HG03196 (cell line): ENCODE measurements at regions not wholly inside any gene's neighbourhood (a gene's known extent, or its start where the extent isn't known, plus 50 kb on each side); places are given as distances from the start of the nearest gene placed in this dataset.
"Not testable (repeated sequence)": the region's sequence is repeated elsewhere in the genome, so short reads cannot be mapped to it uniquely, and the experiment has no call there.

ENCODE experiments used
- ATAC-seq: cut with Tn5 transposase; IDR thresholded peaks from one replicate; pipeline ENCODE4 v1.9.1; 2021; ENCODE audit not compliant: unreplicated experiment

DNA sequence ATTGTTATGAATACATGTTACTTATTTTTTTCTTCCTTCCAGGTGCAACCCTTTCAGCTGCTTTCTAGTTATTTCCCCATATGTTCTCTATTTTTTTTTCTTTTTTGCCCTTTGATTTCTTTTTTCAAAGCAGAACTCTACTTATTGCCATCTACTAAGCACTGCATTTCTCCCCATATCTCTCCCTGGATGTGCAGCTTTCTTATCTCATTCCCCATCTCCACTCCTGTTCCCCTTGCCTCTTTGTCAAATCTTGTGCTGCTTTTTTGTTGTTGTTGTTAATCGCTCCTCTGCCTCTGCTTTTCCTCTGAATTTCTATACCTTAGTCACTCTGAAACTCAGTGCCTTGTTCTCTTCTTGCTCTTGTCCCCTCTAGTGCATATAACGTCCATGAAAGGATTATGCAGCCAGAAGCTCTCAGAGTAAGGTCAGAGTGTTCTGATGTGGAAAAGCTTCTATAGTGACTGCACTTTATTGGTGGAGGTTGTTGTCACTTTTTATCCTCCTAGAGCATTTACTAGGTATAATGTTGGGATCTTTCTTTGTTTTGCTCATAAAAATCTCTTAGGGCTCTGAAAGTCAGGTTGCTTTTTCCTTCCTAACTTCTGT, 51.1 kb upstream of the JADE1 start:
- no peak for ATAC-seq

DNA sequence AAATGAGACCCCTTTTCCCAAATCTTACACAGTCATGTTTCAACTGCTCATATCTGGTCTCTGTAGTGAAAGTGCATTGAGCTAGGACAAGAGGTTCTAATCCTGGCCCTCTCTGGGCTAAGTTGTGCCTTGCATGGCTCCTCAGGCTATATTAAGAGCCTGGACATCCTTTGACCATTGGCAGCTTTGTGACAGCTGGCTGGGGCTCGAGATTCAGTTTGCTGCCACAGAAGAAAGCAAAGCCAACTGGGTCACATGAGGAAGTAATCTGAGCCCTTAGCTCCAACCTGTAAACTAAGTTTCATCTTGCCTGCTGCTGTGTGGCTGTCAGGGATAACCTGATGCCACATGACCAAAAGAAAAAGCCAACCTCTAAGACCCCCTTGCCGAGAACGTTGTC, 51.8 kb upstream of the JADE1 start:
- ATAC-seq = no peak

DNA sequence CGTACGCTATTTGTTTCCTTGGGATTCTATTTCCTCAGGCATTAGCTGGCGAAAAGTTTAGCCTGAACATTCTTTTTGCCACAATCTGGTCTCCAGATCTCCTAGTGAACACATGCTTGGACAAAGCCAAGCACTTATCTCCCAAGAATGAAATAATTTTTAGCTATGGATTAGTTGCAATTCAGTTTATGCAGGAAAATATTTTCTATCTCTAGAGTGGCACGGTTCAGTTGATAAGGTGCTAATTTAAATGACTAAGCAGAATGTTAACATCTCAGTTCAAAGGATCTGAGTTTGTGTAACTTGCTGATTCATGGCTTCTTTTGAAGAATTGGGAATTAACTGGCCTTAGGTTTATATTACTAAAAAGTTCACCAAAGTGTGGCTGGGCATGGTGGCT, 58.1 kb upstream of the JADE1 start:
- no peak for ATAC-seq

- ATAC-seq = not testable (repeated sequence)
Observed at GRCh38 chr4:128741748-128742147, 67.8 kb upstream of the JADE1 start.

DNA sequence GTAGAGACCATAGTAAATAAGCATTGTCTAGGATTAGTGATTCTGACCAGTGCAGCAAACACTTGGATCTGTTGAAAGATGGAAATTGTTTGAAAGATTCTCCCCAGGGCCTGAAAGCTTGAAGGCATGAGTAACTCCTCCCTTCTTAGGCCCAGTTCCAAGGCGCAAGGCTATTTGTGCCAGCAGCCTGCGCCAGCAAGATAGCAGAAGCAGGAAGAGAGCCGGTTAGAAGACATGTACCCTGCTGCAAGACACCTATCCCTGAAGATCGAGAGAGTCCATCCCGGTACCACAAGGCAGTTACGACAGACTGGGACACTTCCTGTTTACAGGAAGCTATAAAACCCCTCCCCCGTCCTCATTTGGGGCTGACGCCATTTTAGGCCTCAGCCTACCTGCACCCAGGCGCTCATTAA, 72.4 kb upstream of the JADE1 start:
- no peak for ATAC-seq

DNA sequence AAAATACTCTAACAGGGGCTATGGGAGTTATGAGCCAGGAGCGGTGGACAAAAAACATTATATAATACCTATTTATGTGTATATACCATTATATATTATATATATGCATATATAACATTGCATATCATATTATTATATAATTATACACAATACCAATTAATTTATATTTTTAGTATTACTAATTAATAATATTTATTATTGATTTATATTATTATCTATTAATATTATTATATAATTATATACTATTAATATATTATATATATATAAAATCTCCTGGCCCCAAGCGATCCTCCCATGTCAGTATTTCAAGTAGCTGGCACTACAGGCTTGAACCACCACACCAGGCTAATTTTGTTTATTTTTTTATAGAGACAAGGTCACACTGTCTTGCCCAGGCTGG, 73.8 kb upstream of the JADE1 start:
- no peak for ATAC-seq

- ATAC-seq = no peak
Observed at GRCh38 chr4:128728190-128728589, 81.3 kb upstream of the JADE1 start.

GRCh38 chr4:128727658-128728057, 81.8 kb upstream of the JADE1 start:
- no peak for ATAC-seq

- no peak for ATAC-seq
Observed at GRCh38 chr4:128725405-128726055, 84.0 kb upstream of the JADE1 start.

GRCh38 chr4:128722911-128723310, 86.6 kb upstream of the JADE1 start:
- no peak for ATAC-seq

GRCh38 chr4:128721896-128722295, 87.6 kb upstream of the JADE1 start:
- no peak for ATAC-seq

DNA sequence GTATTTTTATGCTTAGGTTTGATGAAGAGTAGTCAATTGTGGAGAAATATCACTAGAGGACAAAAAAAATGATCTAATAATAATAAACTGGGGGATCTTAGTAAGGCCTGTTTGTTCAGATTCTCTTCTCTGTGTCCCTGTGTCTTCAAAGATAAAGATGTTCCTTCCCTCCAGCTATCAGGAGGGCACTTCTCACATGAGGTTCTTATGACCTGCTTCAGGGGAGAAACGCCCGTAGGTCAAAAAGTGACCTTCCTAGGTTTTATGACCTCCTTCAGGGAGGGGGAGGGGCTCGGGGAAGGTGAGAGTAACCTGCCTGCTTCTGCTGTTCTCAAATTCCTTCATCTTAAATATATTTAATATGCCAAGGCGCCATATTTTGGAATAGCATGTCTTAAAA, 89.2 kb upstream of the JADE1 start:
- no peak for ATAC-seq

GRCh38 chr4:128718768-128719167, 90.7 kb upstream of the JADE1 start:
- ATAC-seq = no peak

DNA sequence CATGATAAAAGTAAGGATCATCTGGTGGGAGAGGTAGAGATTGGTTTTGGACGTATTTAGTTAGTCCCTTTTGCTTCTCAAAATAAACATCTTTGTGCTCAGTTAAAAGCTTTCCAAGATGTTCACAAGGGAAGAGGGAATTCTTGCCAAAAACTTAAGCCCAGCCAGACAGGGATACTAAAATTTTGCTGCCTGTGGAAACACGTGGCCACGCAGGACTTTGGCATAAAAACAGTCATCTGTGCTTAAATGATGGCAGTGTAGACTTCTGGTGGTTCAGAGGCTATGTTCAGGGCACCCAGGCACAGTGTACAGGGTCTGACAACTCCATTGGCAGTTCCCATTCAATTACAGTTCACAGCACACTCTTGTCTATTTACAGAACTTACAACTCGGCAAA, 93.2 kb upstream of the JADE1 start:
- no peak for ATAC-seq

GRCh38 chr4:128715616-128716015, 93.9 kb upstream of the JADE1 start:
- no peak for ATAC-seq

DNA sequence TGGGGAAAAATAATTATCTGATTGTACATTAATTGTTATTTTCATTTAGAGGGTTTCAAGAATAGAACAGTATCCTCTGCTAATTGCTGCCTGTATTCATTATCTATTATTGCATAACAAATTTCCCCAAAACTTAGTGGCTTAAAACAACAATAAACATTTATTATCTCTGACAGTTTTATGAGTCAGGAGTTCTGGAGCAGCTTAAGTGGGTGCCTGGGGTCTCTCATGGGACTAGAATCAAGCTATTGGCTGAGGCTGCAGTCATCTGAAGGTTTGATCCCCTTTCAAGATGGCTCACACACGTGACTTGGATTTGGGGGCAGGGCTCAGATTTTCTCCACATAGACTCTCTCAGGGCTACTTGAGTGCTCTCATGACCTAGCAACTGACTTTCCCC, 98.1 kb upstream of the JADE1 start:
- no peak for ATAC-seq

DNA sequence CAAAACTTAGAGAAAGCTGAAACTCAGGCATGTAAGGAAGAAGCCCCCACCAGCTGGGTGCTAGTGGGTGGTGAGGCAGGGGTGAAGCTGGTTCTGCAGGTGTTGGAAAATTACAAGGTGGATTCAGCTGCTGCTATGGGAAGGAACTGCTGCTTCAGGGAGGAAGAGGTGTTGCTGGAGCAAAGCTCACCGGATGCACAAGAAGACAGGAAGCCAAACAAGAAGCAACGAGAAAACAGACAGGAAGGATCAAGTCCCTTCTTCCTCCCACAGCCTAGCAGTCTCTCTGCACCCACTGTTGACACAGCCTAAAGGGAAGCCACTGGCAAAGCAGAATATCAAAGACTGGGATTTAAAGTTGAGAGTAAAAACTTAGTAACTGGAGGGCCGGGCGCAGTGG, 100.2 kb upstream of the JADE1 start:
- ATAC-seq = no peak

- no peak for ATAC-seq
Observed at GRCh38 chr4:128707864-128708263, 101.6 kb upstream of the JADE1 start.

DNA sequence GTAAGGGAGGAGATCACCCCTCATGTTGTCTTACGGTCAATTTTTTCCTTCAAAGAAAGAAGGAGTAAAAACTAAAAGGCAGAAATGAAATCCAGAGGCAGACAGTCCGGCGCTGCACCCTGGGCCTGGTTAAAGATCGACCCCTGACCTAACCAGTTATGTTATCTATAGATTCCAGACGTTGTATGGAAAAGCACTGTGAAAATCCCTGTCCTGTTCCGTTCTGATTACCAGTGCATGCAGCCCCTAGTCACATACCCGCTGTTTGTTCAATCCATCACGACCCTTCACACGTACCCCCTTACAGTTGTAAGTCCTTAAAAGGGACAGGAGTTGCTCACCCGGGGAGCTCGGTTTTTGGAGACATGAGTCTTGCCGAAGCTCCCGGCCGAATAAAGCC, 105.6 kb upstream of the JADE1 start:
- ATAC-seq = no peak

DNA sequence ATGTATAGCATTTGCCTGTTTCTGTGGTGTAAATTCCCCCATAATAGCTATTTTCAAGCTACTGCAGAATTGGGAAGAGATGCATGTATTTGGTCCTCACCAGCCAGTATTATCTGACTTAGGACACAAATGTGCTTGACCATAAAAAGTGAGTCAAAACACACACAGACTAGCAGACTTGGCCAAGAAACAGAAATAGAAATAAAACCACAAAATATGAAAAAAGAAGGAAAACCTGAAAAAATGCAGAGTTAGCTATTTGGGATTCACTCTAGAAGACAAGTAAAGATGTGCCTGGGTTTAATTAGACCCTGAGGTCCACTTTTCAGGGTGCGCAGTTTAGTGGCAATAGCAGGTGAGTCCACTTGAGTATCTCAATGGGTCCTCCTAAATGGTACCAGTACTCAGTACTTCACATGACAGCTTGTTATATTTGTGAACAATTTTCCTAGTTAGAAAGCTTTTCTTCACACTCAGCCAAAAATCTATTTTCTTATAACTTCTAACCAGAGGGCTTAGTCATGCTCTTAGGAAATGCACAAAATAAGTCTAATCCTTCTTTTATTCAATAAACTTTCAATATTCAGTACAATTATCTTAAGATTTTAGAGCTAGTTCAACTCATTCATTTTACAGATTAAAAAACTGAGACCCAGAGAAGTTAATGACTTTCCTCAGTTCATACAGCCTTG, 108.7 kb upstream of the JADE1 start:
- ATAC-seq = no peak

DNA sequence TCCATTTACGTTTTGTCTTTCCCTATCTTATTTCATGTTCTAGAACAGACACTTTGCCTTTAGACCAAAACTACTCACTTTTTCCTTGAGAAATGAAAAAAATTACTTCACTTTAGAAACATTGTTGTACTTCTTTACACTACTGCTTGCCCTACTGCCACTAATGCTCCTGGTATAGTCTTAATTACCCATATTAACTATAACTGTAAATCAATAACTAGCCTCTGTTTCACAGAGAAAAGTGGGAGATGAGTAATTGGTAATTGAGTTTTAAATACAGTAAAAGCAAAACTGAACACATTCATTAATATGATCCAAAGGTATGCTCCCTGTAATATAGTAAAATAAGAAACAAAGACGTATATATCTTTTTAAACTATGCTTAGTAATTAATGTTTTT, 111.1 kb upstream of the JADE1 start:
- no peak for ATAC-seq

DNA sequence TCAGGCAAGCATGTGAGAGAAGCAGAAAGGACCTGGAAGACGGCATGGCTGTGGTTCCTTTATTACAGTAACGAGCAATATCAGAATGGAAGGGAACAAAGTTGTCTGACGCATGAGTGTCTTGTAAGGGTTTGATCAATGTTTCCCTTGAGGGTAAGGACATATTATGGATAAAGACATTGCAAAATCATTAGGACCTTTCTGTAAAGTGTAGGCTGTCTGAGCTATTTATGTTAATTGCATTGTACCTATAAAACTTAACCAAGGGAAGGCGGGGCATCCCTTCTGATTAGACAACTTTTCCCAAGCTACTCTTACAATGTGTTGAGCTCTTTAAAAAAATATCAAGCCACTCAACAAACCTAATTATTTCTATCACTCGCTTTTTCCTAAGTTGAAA, 112.2 kb upstream of the JADE1 start:
- ATAC-seq = no peak

DNA sequence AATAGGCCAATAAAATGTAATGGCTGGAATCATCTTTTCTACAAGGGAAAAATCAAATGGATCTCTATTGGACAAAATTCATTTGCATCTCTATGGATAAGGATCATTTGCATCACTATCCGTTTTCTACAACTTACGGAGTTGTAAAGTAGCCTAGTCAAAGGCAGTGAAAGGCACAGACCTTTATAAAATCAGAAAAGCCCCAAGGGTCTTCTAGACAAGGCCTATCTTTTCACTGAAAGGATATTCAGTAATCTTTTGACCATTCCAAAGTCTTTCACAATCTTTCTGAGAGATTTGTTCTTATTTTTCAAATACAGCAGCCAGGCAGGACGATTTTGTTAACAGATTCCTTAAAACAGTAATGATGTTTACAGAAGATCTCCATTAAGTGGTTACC, 119.5 kb upstream of the JADE1 start:
- no peak for ATAC-seq
